Subcutaneous abdominal adipose tissue (tissue), 5 donors: ENCODE measurements at regions not wholly inside any gene's neighbourhood (a gene's known extent, or its start where the extent isn't known, plus 50 kb on each side); places are given as distances from the start of the nearest gene placed in this dataset.

Source experiments
- H3K27ac ChIP-seq: one replicate; pipeline ENCODE4 v1.7.0; 2013; ENCODE audit warnings: low read depth, mild to moderate bottlenecking, inconsistent platforms, low read length, moderate library complexity
- H3K27me3 ChIP-seq, 5 donors: one replicate each; pipeline ENCODE4 v1.7.0; 2013; ENCODE audit warnings: low read length in 5 of 5, inconsistent platforms in 1 of 5; ENCODE audit not compliant: control insufficient read depth in 5 of 5, insufficient read depth in 4 of 5
- H3K36me3 ChIP-seq, 5 donors: one replicate each; pipeline ENCODE4 v1.7.0; 2013; ENCODE audit warnings: low read length in 5 of 5; ENCODE audit not compliant: control insufficient read depth in 5 of 5, insufficient read depth in 5 of 5
- H3K4me1 ChIP-seq, 5 donors: one replicate each; pipeline ENCODE4 v1.7.0; 2013; ENCODE audit warnings: low read length in 5 of 5, mild to moderate bottlenecking in 3 of 5, moderate library complexity in 1 of 5; ENCODE audit not compliant: control insufficient read depth in 5 of 5, insufficient read depth in 5 of 5
- H3K4me3 ChIP-seq, 5 donors: one replicate each; pipeline ENCODE4 v1.7.0; 2013; ENCODE audit warnings: low read length in 5 of 5, low read depth in 1 of 5
- H3K9ac ChIP-seq, 5 donors: one replicate each; pipeline ENCODE4 v1.7.0; 2013; ENCODE audit warnings: low read length in 5 of 5, mild to moderate bottlenecking in 4 of 5, moderate library complexity in 3 of 5
- H3K9me3 ChIP-seq, 5 donors: one replicate each; pipeline ENCODE4 v1.7.0; 2013; ENCODE audit warnings: low read length in 5 of 5; ENCODE audit not compliant: control insufficient read depth in 5 of 5
- donor health status: healthy.
- donor health status: healthy.
- donor health status: healthy.
- donor health status: healthy.
- donor health status: healthy.

- Histone ChIP-seq H3K27ac (no peak overlapping the region), H3K4me3 (no peak overlapping the region), H3K27me3 (no peaks in the 10 kb centered on the region), H3K9me3 (peaks cover 2 to 25% (median 14%) of the 10 kb centered on the region in 5 donors), H3K4me1 (no peaks in the 10 kb centered on the region), H3K36me3 (no peaks in the 10 kb centered on the region), H3K9ac (no peak overlapping the region)
Measured at GRCh38 chr11:38221295-38221694, 1623.3 kb upstream of the RAG2 start.

GRCh38 chr11:38219636-38220035 is 1621.6 kb upstream of the RAG2 start:
- H3K4me1 ChIP-seq: no peaks in the 10 kb centered on the region

GRCh38 chr11:38208951-38209350 is 1610.9 kb upstream of the RAG2 start:
- no peaks in the 10 kb centered on the region for H3K4me1 ChIP-seq
- peaks cover 0 to 2% (median 0%) of the 10 kb centered on the region in 5 donors for H3K9me3 ChIP-seq
- no peak overlapping the region for H3K4me3 ChIP-seq

More at GRCh38 chr11:38219636-38220035, 1621.6 kb upstream of the RAG2 start:
- Histone ChIP-seq H3K9ac (no peak overlapping the region), H3K36me3 (no peaks in the 10 kb centered on the region), H3K9me3 (peaks cover 0 to 12% (median 6%) of the 10 kb centered on the region in 5 donors), H3K4me3 (no peak overlapping the region), H3K27me3 (no peaks in the 10 kb centered on the region), H3K27ac (no peak overlapping the region)

GRCh38 chr11:38206663-38207062 is 1608.6 kb upstream of the RAG2 start:
- H3K9ac ChIP-seq: no peak overlapping the region
- H3K36me3 ChIP-seq: no peaks in the 10 kb centered on the region
- peaks cover 0 to 2% (median 0%) of the 10 kb centered on the region in 5 donors for H3K9me3 ChIP-seq
- no peaks in the 10 kb centered on the region for H3K27me3 ChIP-seq
- H3K4me1 ChIP-seq: no peaks in the 10 kb centered on the region
- H3K27ac ChIP-seq: no peak overlapping the region
- no peak overlapping the region for H3K4me3 ChIP-seq

More at GRCh38 chr11:38208951-38209350, 1610.9 kb upstream of the RAG2 start:
- H3K27me3 ChIP-seq: no peaks in the 10 kb centered on the region
- no peak overlapping the region for H3K27ac ChIP-seq
- no peaks in the 10 kb centered on the region for H3K36me3 ChIP-seq
- no peak overlapping the region for H3K9ac ChIP-seq

GRCh38 chr11:38191101-38191500 is 1593.1 kb upstream of the RAG2 start:
- no peak overlapping the region for H3K4me3 ChIP-seq
- H3K36me3 ChIP-seq: no peaks in the 10 kb centered on the region
- no peaks in the 10 kb centered on the region for H3K27me3 ChIP-seq
- H3K4me1 ChIP-seq: no peaks in the 10 kb centered on the region
- H3K27ac ChIP-seq: no peak overlapping the region
- no peaks in the 10 kb centered on the region for H3K9me3 ChIP-seq
- no peak overlapping the region for H3K9ac ChIP-seq

GRCh38 chr11:38182126-38182866 is 1584.3 kb upstream of the RAG2 start:
- Histone ChIP-seq H3K9ac (no peak overlapping the region), H3K27me3 (no peaks in the 10 kb centered on the region), H3K4me1 (no peaks in the 10 kb centered on the region), H3K4me3 (no peak overlapping the region), H3K36me3 (no peaks in the 10 kb centered on the region), H3K27ac (no peak overlapping the region), H3K9me3 (no peaks in the 10 kb centered on the region)

- H3K9ac ChIP-seq: no peak overlapping the region
- no peaks in the 10 kb centered on the region for H3K27me3 ChIP-seq
- H3K4me3 ChIP-seq: no peak overlapping the region
- H3K9me3 ChIP-seq: no peaks in the 10 kb centered on the region
- H3K4me1 ChIP-seq: no peaks in the 10 kb centered on the region
- H3K27ac ChIP-seq: no peak overlapping the region
- no peaks in the 10 kb centered on the region for H3K36me3 ChIP-seq
Measured at GRCh38 chr11:38176686-38177322, 1578.8 kb upstream of the RAG2 start.

GRCh38 chr11:38173676-38174075 is 1575.6 kb upstream of the RAG2 start:
- no peaks in the 10 kb centered on the region for H3K4me1 ChIP-seq

GRCh38 chr11:38169286-38169685 is 1571.2 kb upstream of the RAG2 start:
- H3K9me3 ChIP-seq: no peaks in the 10 kb centered on the region
- H3K27ac ChIP-seq: no peak overlapping the region
- no peaks in the 10 kb centered on the region for H3K27me3 ChIP-seq
- H3K36me3 ChIP-seq: no peaks in the 10 kb centered on the region
- no peak overlapping the region for H3K9ac ChIP-seq
- H3K4me3 ChIP-seq: no peak overlapping the region
- H3K4me1 ChIP-seq: no peaks in the 10 kb centered on the region

More at GRCh38 chr11:38173676-38174075, 1575.6 kb upstream of the RAG2 start:
- no peaks in the 10 kb centered on the region for H3K9me3 ChIP-seq
- H3K27ac ChIP-seq: no peak overlapping the region
- H3K4me3 ChIP-seq: no peak overlapping the region
- H3K27me3 ChIP-seq: no peaks in the 10 kb centered on the region
- H3K36me3 ChIP-seq: no peaks in the 10 kb centered on the region
- H3K9ac ChIP-seq: no peak overlapping the region

GRCh38 chr11:38163526-38163925 is 1565.5 kb upstream of the RAG2 start:
- H3K4me3 ChIP-seq: no peak overlapping the region

More at GRCh38 chr11:38163526-38163925, 1565.5 kb upstream of the RAG2 start:
- Histone ChIP-seq H3K9me3 (peaks cover 0 to 4% (median 0%) of the 10 kb centered on the region in 5 donors), H3K27ac (no peak overlapping the region), H3K4me1 (no peaks in the 10 kb centered on the region), H3K36me3 (no peaks in the 10 kb centered on the region), H3K27me3 (no peaks in the 10 kb centered on the region), H3K9ac (no peak overlapping the region)
